NCI-H1048 (cell line): ENCODE measurements at regions not wholly inside any gene's neighbourhood (a gene's known extent, or its start where the extent isn't known, plus 50 kb on each side); places are given as distances from the start of the nearest gene placed in this dataset.

ENCODE experiments used
- DNase-seq: peaks from one replicate; lab custom pipeline; 2025; lab: John Stamatoyannopoulos, UW

DNA sequence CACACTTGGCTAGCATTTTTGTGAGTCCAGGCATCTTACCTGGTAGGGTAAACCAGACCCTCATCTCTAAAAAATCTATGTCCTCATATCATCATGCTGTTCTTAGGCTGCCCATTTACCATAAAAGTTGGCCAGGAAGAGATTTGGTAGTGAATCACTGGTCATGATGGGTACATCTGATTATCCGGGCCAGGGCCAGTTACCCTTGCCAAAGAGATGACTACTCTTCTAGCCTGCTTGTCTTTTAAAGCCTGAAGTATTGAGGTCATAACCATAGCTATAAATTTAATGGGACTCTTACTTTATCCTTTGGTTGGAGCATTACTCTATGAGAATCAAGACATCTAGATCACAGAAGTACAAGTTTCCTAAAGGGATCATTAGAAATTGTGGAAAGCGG is 276.8 kb downstream of the TENT5A start:
- DNase-seq = no peak

GRCh38 chr6:81465859-81466258 is 286.6 kb downstream of the TENT5A start:
- DNase-seq = no peak

DNA sequence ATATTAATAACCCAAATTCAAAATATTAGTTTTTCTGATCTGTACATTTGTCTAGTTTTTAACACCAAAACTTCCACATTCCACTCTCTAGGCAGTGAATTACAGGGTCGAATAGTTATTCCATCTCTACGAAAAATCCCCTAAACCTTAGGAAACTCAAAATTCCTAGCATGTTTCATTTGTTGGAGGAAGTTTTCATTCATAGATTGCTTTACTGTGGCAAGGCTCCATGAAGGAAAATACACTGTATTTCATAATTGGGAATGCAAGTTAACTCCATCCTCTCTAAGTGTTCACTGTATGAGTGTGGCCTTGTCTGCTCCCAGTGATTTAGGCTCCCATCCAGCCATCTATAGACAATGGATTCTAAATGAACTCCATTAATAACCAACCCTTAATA is 296.1 kb downstream of the TENT5A start:
- no peak for DNase-seq

GRCh38 chr6:81455641-81456040 is 296.8 kb downstream of the TENT5A start:
- no peak for DNase-seq

DNA sequence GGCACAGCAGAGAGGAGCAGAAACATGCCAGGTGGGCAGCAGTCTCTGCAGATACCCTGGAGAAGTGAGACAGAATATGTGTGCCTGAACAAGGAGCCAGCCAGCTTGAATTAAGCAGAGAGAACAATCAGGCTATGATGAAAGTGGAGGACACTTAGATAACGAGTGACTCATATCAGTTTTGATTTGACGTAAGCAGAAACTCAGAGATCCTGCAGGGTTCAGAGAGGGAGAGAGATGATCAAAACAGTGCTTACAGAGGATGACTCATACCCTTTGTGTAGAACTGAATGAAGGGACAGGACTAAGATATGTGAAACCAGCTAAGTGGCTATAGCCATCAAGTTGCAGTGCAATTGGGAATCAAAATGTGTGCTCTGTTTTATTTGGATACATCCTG is 300.7 kb downstream of the TENT5A start:
- no peak for DNase-seq

- no peak for DNase-seq
Measured at GRCh38 chr6:81450180-81450579, 302.3 kb downstream of the TENT5A start.

DNA sequence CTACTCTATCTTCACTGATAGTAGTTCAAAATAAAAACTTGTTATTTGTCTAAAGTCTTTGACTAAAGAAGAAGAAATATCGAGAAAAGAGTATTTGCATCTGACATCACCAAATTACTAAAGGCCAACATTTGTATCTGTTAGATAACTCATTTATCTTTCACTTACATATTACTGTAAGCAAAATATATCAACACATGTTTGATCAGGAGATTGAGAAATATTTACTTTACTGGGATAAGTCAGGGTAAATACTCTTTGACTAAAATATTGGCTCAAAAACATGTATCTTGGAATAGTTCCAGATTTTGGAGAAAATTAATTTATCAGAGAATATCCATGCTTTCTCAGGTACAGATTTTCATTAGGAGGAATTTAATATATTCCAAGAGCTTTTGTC is 306.0 kb downstream of the TENT5A start:
- no peak for DNase-seq

DNA sequence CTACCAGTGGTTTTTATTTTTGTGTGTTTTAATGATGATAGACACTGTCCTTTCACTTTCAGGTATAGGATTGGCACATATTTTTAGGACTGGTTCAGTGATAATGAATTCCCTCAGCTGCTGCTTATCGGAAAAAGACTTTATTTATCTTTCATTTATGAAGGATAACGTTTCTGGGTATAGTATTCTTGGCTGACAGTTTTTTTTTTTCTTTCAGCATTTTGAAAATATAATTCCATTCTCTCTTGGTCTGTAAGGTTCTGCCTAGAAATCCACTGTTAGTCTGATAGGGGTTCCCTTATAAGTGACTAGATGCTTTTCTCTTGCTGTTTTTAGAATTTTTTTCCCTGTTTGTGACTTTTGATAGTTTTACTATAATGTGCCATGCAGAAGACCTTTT is 313.1 kb downstream of the TENT5A start:
- no peak for DNase-seq

GRCh38 chr6:81436990-81437389 is 315.5 kb downstream of the TENT5A start:
- no peak for DNase-seq

GRCh38 chr6:81413306-81413705 is 339.2 kb downstream of the TENT5A start:
- DNase-seq = no peak

DNA sequence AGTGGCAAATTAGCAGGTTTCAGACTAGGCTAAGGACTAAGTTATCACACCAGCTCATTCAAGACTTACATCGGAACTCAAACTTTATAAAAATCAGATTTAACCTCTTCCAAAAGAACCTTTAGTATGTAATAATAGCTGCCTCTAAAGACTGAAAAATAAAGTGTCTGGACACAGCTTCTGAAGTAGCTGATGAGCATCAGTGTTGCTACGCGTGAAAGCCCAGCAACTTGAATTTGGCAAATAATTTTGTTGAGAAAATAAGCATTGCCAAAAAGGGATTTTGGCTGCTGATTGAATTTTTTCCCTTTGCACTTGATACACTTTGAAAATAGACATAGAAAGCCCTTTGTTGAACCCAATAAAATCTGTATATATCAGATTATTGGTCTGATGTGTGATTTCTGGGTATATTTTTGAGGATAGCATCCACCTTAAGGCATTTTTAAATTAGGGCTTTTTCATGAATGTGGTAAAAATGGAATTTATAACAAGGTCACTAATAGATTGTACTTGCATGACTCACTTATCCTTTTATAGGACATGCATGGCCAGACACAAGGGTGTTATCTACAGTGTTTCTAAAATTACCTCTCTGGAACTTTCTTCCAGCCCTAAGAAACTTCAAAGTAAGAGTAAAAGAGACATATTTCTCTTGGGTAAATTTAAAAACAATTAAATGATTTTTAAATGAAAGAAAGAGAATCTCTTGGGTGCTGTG is 350.4 kb downstream of the TENT5A start:
- DNase-seq = no peak

GRCh38 chr6:81396916-81397315 is 355.6 kb downstream of the TENT5A start:
- DNase-seq = no peak

GRCh38 chr6:81387163-81387562 is 365.3 kb downstream of the TENT5A start:
- DNase-seq = no peak

- no peak for DNase-seq
Measured at GRCh38 chr6:81384921-81385320, 367.6 kb downstream of the TENT5A start.

DNA sequence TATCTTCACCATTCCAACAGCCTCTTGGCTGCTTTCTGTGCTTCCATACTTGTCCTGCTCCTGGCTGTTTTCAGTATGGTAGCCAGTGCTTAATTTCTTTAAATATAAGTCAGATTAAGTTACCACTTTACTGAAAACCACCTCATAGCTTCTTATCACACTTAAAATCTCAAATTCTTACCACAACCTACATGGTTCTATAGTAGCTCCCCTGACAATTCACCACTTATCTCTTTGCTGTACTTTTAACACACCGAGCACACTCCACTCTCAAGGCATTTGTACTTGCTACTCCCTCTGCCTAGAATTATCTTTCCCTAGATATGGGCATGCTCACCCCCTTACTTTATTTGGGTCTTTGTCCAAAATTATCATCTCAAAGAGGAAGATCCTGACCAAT is 369.0 kb downstream of the TENT5A start:
- DNase-seq = no peak

DNA sequence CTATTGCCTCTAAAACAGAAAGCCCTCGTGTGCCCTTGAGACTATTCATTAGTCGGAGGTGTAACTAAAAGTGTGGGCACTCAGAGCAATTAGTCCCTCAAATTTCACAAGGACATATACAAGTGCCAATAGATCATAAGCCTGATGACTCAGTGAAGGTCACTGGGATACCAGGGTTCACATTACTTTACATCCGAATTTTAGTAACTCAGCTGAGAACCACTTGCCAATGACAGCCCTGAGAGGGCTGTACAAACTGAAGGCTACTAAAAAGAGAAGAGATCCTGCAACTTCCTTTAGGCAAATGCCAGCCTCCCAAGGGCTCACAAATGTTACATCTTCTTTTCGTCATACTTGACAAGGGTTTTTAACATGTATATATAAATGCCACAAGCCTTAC is 369.6 kb downstream of the TENT5A start:
- no peak for DNase-seq

GRCh38 chr6:81381382-81381916 is 371.0 kb downstream of the TENT5A start:
- no peak for DNase-seq

- DNase-seq = no peak
Measured at GRCh38 chr6:81380718-81381338, 371.7 kb downstream of the TENT5A start.

DNA sequence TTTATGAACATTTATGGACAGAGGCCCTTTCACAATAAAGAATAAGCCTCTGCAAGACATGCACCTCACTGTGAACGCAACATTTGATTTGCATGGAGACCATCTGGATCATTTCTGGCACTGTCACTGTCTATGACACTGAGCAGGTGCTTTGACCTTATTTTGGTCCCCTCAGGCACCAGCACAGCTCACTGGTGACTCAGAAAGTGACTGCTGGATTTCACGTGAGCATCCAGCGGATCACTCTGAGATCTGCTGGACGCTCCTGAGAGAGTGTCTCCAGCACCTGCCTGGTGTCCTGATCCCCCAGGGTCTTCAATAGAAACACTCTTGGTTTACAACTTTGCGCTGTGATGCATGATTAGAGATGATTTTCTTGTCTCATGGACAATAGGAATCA is 375.7 kb downstream of the TENT5A start:
- DNase-seq = no peak

GRCh38 chr6:81373414-81373813 is 379.1 kb downstream of the TENT5A start:
- no peak for DNase-seq

- DNase-seq = no peak
Measured at GRCh38 chr6:81371930-81372329, 380.6 kb downstream of the TENT5A start.

DNA sequence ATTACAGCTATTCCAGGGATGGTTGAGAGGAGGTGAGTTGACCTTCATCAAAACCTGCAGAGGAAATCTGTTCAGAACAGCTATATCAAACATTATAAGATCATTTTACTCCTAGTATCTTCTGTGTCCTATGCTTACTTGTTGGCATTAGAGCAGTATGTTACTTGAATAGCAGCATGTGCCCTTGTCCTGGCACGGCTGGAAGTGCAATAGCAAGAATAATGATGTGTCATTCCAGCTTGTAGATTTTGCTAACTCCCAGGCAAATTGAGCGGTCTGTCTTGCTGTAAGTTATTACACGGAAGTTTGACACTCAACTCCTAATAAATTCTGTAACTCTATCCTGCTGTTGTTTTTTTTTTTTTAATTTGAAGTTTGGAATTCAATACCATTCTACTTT is 385.5 kb downstream of the TENT5A start:
- no peak for DNase-seq

DNA sequence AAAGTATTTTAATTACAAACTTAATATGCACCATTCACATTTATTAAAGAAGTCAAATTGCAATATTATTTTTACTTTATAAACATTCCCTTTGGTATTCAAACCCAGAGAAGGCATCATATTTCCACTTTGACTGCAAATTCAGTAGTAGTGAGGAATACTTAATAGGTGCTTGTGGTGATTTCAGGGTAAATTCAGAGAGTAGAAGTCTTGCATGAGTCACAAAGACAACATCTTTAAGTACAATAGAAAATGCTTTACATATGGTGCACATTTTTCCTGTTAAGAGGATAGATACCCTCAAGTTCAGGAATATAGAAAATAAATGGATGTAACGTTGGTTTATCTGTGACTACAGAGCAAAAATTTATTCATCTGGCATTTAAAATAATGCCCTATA is 390.2 kb downstream of the TENT5A start:
- no peak for DNase-seq

DNA sequence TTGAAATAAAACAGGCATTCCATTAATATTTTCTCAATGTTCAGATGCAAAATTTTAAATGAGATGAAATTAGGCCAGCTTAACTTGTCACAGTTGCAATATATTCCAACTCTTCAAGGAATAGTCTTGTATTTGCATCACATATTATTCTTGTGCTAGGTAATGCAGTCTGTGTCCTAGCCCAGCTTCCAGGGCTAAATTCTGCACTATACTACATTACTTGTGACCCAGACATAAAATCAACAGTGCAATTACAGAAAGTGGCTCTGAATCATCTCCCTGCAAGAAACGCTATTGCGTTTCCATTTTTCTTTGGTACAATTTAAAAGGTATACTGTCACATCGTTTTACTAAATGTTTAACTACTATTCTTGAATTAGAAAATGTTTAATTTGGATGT is 399.2 kb downstream of the TENT5A start:
- no peak for DNase-seq
